ENCODE measurements at regions not wholly inside any gene's neighbourhood (a gene's known extent, or its start where the extent isn't known, plus 50 kb on each side); places are given as distances from the start of the nearest gene placed in this dataset.

DNA sequence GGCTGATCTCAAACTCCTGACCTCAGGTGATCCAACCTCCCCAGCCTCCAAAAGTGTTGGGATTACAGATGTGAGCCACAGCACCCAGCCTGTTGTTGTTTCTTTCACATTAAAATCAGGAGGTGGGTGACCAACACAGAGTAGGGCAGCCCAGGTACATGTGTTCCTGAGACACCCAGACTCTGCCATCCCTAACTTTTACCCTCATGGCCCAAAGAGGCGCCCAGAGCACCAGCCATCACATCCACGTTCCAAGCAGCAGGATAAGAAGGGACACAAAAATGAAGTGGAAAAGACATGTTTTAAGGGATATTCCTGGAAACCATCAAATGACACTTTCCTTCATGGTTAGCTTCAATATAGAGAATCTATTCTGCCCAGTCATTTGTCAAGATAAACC is 159.6 kb upstream of the KLF6 start:
- intact Hi-C loops (cut with DNase I): no loop called here
- no peaks in the 10 kb centered on the region for H3K4me1 ChIP-seq
- DNase-seq (no peak), ATAC-seq (no peak)
- H3K9me3 ChIP-seq: no peaks in the 10 kb centered on the region
- H3K27me3 ChIP-seq (ENCODE audit: low read depth): no peaks in the 10 kb centered on the region
- no peak overlapping the region for H3K27ac ChIP-seq
- H3K36me3 ChIP-seq: no peaks in the 10 kb centered on the region
- no peak overlapping the region for H3K4me3 ChIP-seq
- TF ChIP-seq, protein P1, sequence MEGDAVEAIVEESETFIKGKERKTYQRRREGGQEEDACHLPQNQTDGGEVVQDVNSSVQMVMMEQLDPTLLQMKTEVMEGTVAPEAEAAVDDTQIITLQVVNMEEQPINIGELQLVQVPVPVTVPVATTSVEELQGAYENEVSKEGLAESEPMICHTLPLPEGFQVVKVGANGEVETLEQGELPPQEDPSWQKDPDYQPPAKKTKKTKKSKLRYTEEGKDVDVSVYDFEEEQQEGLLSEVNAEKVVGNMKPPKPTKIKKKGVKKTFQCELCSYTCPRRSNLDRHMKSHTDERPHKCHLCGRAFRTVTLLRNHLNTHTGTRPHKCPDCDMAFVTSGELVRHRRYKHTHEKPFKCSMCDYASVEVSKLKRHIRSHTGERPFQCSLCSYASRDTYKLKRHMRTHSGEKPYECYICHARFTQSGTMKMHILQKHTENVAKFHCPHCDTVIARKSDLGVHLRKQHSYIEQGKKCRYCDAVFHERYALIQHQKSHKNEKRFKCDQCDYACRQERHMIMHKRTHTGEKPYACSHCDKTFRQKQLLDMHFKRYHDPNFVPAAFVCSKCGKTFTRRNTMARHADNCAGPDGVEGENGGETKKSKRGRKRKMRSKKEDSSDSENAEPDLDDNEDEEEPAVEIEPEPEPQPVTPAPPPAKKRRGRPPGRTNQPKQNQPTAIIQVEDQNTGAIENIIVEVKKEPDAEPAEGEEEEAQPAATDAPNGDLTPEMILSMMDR (IDR thresholded peaks at IDR 0.05): no peak

DNA sequence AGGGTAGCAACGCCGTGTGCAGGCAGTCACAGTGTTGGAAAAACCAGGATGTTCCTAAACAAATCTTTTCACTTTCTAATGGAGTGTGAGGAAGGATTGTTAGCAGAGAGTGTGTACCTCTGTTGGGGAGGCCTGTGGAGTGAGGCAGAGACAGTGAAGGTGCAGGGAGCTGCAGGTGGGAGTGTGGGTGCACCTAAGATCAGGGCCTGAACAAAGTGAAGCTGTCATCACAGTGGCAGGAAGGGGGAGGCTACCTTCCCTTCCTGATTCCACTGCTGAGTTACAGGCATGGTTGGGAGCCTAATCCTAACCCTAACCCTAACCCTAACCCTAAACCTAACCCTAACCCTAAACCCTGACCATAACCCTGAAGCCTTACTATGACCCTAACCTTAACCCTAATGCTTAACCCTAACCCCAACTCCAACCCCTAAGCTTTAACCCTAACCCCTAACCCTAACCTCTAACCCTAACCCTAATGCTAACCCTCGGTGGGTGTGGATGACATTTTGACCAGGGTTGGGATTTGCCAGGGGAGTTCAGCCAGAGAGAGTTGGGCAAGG is 158.8 kb upstream of the KLF6 start:
- DNase-seq (no peak), ATAC-seq (peak in 1 of 2 donors; percentile 13)
- Histone ChIP-seq H3K4me1 (no peaks in the 10 kb centered on the region), H3K36me3 (no peaks in the 10 kb centered on the region), H3K4me3 (no peak overlapping the region), H3K9me3 (no peaks in the 10 kb centered on the region), H3K27ac (no peak overlapping the region), H3K27me3 (ENCODE audit: low read depth) (no peaks in the 10 kb centered on the region)
- TF ChIP-seq, protein P1 (IDR thresholded peaks at IDR 0.05): no peak
- intact Hi-C loops (cut with DNase I): no loop called here

DNA sequence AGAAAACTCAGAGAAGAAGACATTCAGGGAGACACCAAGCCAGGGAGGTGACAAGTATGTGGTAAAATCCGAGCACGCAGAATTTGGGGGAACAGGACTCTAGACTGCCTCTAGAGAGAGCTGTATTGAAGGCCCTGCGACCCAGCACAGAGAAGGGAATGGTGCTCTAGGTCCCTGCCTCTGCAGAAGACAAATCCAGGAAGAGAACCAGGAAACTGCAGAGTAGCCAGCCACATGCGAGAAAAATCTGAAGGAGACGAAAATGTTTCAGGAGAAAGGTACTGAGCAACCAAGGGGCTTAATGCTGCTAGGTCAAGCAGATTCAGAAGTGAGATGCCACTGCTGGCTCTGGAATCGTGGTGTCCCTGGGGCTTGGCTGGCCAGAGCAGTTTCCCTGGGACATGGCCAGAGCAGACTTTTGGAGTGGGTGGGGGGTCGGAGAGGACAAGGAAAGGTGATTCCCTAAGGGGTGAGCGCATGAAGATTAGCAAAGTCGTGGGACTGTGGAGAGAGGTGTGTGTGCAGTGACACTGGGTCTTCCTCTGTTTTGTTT is 158.0 kb upstream of the KLF6 start:
- no peak for ATAC-seq
- intact Hi-C loops (cut with DNase I): no loop called here
- Histone ChIP-seq H3K4me1 (no peaks in the 10 kb centered on the region), H3K27me3 (ENCODE audit: low read depth) (no peaks in the 10 kb centered on the region), H3K36me3 (no peaks in the 10 kb centered on the region), H3K9me3 (no peaks in the 10 kb centered on the region), H3K27ac (no peak overlapping the region), H3K4me3 (no peak overlapping the region)
- DNase-seq: no peak
- TF ChIP-seq, protein P1 (IDR thresholded peaks at IDR 0.05): no peak

DNA sequence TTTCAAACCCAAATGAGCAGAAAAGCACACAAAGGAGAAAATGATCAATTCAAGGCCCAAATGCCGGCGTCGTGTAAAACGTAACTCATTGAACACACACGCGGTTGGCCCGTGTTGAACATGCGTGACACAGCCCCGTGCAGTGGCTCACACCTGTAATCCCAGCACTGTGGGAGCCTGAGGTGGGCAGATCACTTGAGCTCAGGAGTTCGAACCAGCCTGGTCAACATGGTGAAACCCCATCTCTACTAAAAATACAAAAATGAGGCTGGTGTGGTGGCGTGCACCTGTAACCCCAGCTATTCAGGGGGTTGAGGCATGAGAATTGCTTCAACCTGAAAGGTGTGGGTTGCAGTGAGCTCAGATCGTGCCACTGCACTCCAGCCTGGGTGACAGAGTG is 156.7 kb upstream of the KLF6 start:
- H3K36me3 ChIP-seq: no peaks in the 10 kb centered on the region
- no peak for DNase-seq
- ATAC-seq: no peak
- TF ChIP-seq, protein P1 (IDR thresholded peaks at IDR 0.05): no peak
- intact Hi-C loops (cut with DNase I): no loop called here
- H3K4me3 ChIP-seq: no peak overlapping the region
- H3K27me3 ChIP-seq (ENCODE audit: low read depth): no peaks in the 10 kb centered on the region
- H3K27ac ChIP-seq: no peak overlapping the region
- no peaks in the 10 kb centered on the region for H3K9me3 ChIP-seq
- H3K4me1 ChIP-seq: no peaks in the 10 kb centered on the region

DNA sequence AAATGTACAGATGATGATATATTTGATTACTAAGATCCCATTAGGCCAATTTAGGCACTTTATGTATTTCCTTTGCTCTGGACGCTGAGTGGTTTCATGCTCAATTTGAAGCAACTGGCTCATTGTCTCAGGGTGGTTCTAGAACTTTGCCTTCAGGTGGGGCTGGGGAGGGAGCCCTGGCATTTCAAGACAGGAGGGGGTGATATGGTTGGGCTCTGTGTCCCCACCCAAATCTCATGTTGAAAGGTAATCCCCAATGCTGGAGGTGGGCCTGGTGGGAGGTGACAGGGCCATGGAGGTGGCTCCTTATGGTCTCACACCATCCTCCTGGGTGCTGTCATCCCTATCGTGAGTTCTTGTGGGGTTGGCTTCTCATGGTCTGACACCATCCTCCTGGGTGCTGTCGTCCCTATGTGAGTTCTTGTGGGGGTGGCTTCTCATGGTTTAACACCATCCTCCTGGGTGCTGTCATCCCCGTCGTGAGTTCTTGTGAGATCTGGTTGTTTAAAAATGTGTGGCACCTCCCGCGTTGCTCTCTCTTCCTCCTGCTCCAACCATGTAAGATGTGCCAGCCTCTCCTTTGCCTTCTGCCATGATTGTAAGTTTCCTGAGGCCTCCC is 151.5 kb upstream of the KLF6 start:
- intact Hi-C loops (cut with DNase I): no loop called here
- TF ChIP-seq, protein P1 (IDR thresholded peaks at IDR 0.05): no peak
- H3K36me3 ChIP-seq: no peaks in the 10 kb centered on the region
- H3K4me3 ChIP-seq: no peak overlapping the region
- DNase-seq (no peak), ATAC-seq (no peak)
- H3K27me3 ChIP-seq (ENCODE audit: low read depth): no peaks in the 10 kb centered on the region
- peaks cover 9% of the 10 kb centered on the region for H3K4me1 ChIP-seq
- peak overlapping the region; percentile 59 for H3K27ac ChIP-seq
- no peaks in the 10 kb centered on the region for H3K9me3 ChIP-seq

Data from lower lobe of right lung (tissue), 2 donors.